GM18870 (cell line): ENCODE measurements at regions not wholly inside any gene's neighbourhood (a gene's known extent, or its start where the extent isn't known, plus 50 kb on each side); places are given as distances from the start of the nearest gene placed in this dataset.
"Not testable (repeated sequence)": the region's sequence is repeated elsewhere in the genome, so short reads cannot be mapped to it uniquely, and the experiment has no call there.

Experiments used
- ATAC-seq: cut with Tn5 transposase; IDR thresholded peaks from one replicate; pipeline ENCODE4 v1.9.1; 2021; ENCODE audit warnings: moderate library complexity; ENCODE audit not compliant: unreplicated experiment

DNA sequence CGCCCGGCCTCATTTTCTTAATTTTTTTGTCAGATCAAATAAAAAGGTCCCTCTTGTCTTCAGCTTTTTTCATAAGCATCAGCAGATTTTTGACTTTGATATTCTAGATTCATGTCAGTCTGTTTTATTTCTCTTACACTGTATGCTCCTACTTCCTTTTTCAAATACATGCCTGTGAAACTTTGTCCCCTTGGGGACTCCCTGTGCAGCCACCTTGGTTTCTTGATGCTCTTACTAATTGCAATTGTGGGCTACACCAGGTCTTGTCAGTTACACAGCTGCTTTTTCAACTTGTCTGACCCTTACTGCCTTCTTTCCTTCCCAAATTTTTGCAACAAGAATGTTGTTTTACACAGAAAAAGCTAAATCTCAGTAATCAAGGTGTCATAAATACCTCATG is 238.2 kb upstream of the KCNN2 start:
- no peak for ATAC-seq

DNA sequence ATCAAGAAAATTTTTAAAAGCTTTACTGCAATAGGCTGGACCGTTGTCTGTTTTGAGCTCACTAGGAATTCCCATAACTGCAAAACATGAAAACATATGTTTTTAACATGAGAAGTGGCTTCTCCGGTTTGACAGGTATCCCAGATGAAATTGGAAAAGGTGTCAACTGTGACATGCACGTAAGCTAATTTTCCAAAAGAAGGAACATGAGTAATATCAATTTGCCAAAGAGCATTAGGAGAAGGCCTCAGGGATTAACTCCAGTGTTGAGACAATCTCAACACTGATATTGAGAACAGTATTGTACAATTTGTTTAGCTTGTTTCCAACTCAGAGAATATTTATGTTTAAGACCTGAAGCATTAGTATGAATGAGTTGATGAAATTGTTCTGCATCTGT is 215.5 kb upstream of the KCNN2 start:
- no peak for ATAC-seq

DNA sequence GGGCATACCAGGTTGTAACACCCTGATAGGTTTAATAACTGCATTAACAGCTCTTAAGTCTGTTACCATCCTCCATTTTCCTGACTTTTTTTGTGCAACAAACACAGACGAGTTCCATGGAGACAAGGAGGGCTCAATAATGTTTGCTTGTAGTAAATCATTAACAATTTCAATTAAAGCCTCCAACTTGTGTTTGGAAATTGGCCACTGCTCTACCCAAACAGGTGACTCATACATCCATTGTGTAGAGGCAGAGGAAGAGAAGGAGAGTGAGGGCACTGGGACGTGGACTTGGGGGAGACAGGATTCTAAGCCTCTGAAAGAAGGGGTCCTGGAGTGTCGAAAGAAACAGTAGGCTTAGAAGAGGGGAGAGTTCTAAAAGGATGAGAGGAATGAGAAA is 213.6 kb upstream of the KCNN2 start:
- no peak for ATAC-seq

DNA sequence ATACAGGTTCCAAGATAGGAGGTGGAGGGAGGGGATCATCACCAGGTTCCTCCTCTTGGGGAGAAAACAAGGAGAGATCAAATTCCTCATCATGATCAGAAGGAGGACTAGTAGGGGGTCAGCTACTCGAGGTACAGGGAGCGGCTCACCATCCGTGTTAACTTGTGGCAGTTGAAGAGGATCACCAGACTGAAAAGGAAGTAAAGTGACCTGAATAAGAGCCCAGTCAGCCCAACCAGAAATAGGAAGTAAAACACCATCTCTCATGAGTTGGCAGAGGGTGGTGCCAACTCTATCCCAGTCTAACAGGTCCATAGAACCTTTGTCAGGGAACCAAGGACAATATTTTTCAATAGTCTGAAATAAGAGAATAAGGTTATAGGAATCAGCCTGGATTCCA is 213.1 kb upstream of the KCNN2 start:
- not testable (repeated sequence) for ATAC-seq

DNA sequence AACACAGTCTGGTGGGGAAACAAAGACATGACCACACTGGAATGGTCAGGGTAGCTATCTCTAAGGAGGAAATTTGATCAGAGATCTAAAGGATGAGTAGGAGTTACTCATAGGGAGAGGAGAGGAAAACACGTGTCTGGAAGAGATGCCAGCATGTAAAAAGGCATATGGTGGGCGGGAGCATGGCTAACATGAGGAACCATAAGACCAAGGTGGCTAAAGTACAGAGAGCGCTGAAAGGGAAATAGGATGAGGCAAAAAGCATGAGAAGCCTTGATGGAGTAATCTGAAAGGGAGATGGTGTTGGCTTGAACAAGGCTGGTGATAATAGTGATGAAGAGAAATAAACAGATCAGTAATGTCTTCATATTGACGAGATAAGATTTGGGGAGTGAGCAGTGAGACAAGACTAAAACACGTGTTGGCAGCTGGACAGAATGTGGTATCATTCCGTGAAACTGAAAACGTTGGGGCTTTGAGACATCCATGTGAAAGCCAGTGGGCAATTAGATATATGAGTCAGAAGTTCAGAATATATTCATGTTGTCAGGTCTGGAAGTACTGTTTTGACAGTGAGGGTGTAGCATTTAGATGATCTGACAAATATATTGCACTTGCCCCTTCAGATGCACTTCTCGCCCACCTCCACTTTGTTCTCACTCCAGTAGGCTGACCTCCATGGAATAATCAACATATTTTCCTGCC is 209.1 kb upstream of the KCNN2 start:
- ATAC-seq = no peak

DNA sequence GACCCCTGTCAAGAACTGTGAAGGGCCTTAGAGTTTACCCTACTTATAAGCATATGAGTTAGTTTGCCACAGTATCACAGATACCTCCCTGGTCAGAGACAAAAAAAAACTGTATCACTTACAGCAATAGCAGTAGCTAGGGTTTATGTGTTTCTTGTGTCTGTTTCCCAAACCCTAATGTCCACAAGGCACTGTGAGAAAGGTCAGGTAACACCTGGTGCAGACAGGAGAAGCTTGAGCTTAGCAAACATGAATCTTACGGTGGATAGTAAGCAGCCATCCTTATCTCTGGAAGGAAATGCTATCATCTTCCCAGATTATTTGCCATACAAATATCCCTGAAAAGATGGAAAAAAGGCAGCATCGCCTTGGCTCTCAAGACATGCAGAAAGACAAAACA is 208.5 kb upstream of the KCNN2 start:
- ATAC-seq = no peak

DNA sequence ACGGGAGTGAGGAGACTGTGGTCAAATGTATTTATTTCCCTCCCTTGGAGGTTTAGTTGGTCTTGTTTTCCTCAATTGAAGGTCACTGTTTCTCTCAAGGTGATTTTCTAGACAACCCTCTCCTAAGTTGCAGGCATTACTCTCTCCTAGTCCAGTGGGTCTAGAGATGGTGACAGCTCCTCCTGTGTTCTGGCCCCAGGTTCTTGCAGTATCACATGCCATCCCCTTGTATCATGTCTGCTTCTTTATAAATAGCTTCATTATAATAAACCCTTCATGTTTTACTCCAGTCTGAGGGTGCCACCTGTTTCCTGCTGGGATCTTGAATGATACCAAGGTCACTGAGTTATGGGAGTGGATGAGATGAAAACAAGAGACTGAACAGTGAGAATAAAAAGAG is 208.0 kb upstream of the KCNN2 start:
- ATAC-seq = no peak

DNA sequence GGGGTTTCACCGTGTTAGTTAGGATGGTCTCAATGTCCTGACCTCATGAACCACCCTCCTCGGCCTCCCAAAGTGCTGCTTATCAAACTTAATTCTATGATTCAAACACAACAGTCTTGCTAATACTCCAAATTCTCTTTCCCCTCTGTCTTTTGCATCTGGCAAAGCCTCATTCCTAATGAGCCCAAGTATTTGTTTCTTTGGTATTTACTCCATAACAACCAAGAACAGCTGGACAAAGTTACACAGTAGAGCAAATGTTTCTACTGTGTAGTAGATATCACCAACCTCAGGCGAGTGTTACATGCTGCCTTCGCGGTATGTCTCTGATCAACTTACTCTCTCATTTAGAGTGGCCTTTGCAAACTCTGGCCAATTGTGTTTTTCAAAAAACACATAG is 195.8 kb upstream of the KCNN2 start:
- no peak for ATAC-seq

DNA sequence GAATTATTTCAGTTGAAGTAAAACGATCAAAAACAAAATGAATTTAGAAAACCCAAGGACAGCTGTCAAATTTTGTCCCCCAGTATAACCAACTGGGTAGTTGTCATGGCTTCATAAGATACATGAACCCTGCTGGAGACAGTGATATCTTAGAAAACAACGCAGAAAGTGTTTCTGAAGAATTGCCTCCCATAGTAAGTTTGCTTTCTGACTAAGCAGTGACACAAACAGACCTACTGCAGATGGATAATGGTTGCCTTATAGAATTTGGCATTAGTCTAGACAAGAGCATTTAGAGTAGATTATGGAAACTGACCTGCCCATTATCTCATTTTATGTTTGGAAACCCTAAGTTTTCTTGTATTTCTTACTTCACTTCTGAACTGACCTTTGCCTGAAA is 187.7 kb upstream of the KCNN2 start:
- ATAC-seq = no peak

DNA sequence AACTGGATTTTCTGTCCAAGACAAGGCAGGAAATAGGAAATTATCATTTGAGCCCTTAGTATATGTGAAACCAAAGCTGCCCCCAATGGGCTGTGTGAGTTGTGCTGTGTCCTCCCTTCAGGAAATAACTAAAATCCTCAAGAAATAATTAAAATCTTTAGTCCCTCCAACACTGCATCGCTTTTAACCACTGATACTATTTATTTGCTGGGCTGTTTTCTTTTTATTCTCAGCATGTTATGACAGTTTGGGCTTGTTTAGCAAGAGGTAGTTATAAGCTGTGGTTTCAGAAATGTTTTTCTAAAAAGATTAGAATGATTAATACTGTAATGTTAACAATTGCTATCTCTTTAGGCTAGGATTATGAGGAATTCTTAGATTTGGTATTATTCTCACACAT is 187.0 kb upstream of the KCNN2 start:
- no peak for ATAC-seq

DNA sequence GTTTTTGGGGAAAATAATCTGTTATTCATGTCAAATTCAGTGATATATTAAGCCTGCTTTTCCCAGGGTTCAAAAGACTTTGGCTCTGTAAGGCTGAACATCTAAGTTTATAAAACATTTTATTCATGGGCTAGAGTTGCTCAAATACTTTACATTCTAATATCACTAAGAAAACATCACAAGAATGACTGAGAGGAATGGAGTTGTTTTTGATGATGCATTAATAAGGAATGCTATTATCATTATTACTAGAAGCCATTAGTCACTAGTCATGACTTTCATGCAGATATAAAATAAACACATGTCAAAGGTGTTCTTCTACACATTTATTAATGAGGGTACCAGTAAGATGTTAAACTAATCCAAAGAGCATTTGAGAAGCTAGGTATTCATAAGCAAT is 185.5 kb upstream of the KCNN2 start:
- no peak for ATAC-seq

DNA sequence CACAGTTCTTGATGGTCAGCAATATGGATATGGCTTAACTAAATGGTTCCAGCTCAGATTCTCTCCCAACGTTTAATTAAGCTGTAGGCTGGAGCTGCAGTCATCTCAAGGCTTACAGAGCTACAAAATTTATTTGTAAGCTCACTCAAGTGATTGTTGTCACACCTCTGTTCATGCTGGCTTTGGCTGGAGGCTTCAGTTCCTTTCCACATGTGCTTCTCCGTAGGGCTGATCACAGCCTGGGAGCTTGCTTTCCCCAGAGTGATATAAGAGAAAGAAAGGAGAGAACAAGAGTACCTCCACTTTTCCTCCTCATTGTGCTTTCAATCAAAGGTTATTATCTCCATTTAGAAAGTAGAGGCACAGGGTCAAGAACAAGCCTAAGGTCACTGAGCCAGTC is 182.7 kb upstream of the KCNN2 start:
- no peak for ATAC-seq

DNA sequence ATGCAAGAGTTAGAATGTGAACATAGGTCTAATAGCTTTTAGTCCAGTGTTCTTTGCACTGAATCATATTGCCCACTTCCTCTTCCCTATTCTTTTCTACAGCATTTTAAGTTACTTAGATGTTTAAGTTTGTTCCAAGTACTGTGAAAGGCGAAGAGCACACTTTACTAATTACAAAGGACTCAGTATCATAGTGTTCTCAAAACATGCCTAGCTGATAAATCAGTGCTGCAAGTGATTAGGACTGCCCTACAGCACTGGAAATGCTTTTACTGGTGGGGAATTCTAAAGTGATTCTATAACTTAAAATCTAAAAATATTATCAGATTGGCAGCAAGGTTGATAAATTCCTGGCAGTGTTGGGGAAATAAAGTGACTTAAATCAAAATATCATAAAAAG is 177.9 kb upstream of the KCNN2 start:
- no peak for ATAC-seq

DNA sequence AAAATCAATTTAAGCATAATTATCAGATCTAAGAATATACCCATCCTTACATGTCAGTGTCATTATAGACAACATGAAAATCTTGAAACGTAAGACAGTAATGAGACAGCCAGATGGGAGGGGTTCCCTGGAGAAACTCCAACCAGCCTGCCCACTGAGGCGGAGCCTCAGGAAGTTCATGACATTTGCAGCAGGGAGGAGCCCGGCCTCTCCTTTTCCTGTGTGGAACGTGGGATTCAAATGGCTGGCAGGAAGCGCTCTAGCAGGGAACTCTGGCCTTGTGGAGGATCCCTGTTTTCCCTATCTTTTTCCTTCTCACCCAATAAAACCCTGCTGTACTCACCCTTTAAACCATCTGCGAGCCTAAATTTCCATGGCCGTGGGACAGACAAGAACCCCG is 176.6 kb upstream of the KCNN2 start:
- ATAC-seq = no peak

DNA sequence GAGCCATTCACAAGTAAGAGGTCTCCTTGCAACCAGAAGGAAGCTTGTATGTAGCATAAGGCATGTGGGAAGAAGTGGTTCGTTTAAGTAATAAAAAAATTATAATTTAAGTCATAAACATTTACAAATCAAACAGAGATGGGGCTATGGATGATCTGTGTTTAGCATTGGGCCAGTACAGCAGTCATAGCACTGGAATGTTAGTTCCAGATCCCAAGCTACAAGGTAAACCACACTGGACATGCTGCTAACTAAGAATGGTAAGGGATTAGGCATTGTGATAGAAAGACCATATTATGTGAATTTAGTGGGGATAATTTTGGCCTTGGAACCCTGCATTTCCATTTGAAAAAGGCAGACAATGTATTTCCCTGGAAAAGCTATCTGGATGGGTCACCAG is 170.4 kb upstream of the KCNN2 start:
- no peak for ATAC-seq

DNA sequence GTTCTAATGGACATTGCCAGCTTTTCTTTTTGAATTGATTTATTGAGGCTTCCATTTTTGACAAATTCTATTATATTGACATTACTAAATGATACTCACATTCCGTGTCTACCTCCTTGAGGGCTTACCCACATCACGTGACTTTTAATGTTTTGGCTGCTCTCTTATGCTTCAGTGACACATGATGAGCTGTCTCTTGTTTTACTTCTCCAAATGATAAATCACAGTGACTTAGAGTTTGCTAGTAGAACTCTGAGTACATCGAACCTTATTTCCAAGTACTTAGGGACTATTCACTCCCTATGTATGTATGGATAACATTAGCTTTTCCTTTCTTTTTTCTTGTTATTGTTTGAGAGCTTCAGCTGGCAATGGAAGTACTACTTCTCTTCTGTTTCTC is 169.8 kb upstream of the KCNN2 start:
- ATAC-seq = no peak

DNA sequence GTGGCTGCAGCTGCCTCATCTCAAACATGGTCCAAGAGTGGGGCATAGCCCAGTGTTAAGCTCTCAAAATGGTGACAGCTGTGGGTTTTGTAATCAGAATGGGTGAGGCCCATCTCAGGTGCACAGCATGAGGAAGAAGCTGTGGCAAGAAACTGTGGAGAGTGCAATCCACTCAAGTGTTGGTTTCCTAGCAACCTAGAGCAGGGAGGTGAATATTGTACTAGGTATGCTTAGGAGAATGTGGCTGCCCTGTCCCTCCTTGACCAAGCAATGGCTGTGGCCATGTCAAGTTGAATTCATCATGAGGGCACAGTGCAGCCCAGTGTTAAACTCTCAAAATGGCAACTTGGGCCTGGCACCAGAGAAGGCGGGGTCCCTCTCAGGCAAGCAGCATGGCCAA is 160.5 kb upstream of the KCNN2 start:
- no peak for ATAC-seq

DNA sequence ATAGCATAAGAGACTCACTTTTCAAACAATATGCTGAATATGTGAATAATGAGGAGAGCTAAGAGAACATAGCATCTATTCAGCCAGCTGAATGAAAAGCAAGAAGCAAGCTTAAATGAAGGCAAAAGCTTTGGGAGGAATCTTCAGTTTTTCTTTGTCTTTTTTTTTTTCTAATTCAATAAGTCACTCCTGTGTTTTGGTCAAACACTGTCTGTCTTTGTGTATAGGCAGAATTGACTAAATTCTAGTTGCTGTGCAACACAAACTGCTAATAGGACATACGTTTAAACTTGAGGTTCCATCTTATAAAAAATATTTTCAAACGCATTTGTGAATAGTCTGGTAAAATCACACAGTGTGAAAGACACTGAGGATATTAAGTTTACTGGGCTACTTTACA is 156.9 kb upstream of the KCNN2 start:
- no peak for ATAC-seq

DNA sequence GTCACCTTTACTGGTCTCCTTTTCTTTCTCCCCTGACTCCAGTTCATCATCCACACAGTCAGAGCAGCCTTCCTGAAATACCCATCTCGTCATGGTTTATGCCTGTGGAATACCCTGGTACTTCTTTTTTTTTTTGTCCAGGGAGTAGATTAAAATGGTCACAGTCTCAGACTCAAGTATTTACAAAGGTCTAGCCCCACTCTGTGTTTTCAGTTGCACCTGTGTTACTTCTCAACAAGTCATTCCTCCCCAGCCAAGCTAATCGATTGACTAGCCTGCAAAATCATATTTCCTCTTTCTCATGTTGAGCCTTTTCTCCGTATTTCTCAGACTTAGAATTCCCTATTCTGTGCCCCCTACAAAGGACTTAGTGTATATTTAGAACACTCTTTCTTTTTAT is 155.2 kb upstream of the KCNN2 start:
- ATAC-seq = no peak

DNA sequence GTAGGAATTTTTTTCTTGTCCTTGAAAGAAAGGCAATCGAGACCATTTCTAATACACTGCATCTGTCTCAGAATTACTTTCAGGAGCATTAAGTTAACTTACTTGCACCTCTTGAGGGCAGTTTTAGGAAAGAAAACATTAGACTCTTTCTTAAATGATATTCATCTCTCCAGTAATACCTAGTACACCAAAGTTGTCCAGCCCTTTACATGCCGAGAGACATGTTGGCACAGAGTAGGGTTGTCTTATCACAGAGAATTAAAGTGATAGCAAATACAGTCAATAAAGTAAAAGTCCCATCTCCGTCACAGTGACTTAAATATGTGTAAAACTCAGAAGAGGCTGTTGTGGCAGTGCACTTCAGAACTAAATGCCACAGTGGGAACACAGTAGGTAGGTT is 154.3 kb upstream of the KCNN2 start:
- ATAC-seq = no peak

DNA sequence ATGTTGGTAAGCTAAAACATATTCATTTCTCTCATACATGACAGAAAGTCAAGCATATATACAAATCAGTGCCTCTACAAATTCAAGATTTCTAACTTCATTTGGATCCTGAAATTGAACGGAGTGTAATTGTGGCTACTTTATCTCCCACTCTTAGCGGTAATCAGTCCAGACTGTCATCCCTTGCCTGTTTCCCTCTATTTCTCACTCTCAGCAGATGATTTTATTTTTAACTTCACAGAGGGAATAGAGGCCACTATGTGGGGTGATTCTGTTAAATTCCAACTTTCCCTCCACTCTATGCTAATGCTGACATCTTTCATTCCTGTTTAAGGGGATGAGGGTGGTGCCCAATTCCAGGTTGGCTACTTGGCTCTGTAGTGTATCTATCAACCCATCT is 153.8 kb upstream of the KCNN2 start:
- ATAC-seq = no peak

DNA sequence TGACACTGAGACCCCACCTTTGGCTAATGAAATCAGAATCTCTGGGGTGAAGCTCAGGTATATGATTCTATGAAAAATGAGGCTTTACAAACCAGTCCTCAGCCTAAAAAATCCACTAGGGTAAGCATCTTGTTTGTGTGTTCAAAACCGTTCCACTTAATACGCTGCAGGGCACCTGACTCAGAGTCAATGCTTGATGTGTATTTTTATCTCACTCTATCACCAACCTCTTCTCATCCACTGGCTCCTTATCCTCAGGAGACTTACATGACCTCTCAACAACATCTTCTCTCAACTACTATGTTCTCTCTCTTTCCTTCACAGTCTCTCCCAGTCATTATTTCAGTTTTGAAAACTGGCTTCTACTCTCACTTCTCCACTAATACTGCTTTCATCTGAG is 153.3 kb upstream of the KCNN2 start:
- no peak for ATAC-seq

DNA sequence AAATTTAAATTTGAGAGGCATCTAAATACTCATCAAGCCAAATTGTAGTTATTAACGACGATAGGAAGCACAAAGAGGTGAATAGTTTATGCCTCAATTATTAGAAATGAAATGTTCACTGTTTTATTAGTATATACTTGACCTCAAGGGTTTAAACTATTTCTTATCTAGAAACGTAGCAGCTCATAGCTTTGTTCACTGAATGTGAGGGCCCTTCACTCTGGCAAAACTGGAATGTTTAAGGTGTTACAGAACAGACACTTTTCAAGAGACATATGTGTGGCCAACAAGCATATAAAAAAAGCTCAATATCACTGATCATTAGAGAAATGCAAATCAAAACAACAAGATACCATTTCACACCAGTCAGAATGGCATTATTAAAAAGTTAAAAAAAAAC is 151.2 kb upstream of the KCNN2 start:
- no peak for ATAC-seq

DNA sequence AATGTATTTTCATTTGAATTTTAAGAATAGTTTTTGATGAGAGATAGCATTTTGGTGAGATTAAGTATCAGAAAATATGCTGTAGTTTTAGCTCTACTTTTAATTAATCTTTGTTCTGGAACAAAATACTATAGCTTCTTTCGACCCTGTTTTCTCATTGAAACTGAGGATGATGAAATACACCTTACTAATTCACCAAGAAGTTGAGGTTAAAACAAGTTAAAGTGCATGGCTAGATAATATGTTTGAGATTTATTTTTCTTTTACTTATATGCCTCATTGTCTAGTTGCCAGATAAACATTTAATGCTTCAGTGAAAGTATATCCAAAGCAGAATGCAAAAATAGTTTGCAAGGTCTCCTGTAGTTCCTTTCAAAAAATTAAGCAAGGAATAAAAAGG is 140.1 kb upstream of the KCNN2 start:
- ATAC-seq = no peak
